ENCODE measurements at regions not wholly inside any gene's neighbourhood (a gene's known extent, or its start where the extent isn't known, plus 50 kb on each side); places are given as distances from the start of the nearest gene placed in this dataset.

- no peak for TF ChIP-seq IRF3 (IDR thresholded peaks at IDR 0.05)
Measured at GRCh38 chr1:220371324-220371723, 99.1 kb upstream of the RAB3GAP2 start (continued).

- ATAC-seq (no peak), FAIRE-seq (no peak), DNase-seq (ENCODE audit: low read depth, low spot score) (no peak)
- Histone ChIP-seq H3K4me2 (ENCODE audit: control insufficient read depth, insufficient read depth) (no peak overlapping the region), H3K36me3 (ENCODE audit: control insufficient read depth in 2 of 2, insufficient read depth in 2 of 2, low read length in 1 of 2) (no peaks in the 10 kb centered on the region), H4K20me1 (ENCODE audit: control insufficient read depth, insufficient read depth) (no peaks in the 10 kb centered on the region), H3K27me3 (replicated peaks in 1 of 2; ENCODE audit: control insufficient read depth in 2 of 2, insufficient read depth in 2 of 2, low read length in 1 of 2) (0 out of 4 replicates have a peak, but pooled peaks cover 0 to under 1% of the 10 kb centered on the region in 2 experiments), H3K79me2 (ENCODE audit: control insufficient read depth, insufficient read depth, low read length) (no peaks in the 10 kb centered on the region), H3K27ac (ENCODE audit: control insufficient read depth, insufficient read depth) (no peak overlapping the region), H2AFZ (ENCODE audit: control insufficient read depth, low read depth, low read length) (no peak overlapping the region), H3K4me1 (ENCODE audit: control insufficient read depth, insufficient read depth, low read length) (no peaks in the 10 kb centered on the region; the same call in 1 of the 2 replicates), H3K9ac (ENCODE audit: control insufficient read depth, insufficient read depth, low read length) (no peak overlapping the region), H3K4me3 (no peak overlapping the region), H3K9me3 (replicated peaks; ENCODE audit: control insufficient read depth, insufficient read depth, low read length) (no peaks in the 10 kb centered on the region)
- CTCF ChIA-PET = no interaction called here
- no TSS peak for BruUV-seq (replicated peaks)
- POLR2A ChIA-PET = interaction anchor here (0.5 kb wide), 1 partner anchor 46 kb away, joined by 6 read pairs; no protein-coding TSS in a partner anchor
- in situ Hi-C loops (cut with MboI) (no loop called here), intact Hi-C loops (cut with micrococcal nuclease; ENCODE audit: unreplicated experiment) (no loop called here)
- RAD21 ChIA-PET (ENCODE audit: unreplicated experiment) = no interaction called here
- 19% methylated on average over 5 of the region's 5 CpGs for WGBS (ENCODE audit: insufficient coverage, insufficient replicate concordance, low lambda C conversion rate, missing lambda C conversion rate)
- no peak for TF ChIP-seq ZNF622 (IDR thresholded peaks at IDR 0.05)
- no peak for TF ChIP-seq NBN (IDR thresholded peaks at IDR 0.05)
- TF ChIP-seq FOXK2 (IDR thresholded peaks at IDR 0.05) = no peak
- TF ChIP-seq, protein P1, sequence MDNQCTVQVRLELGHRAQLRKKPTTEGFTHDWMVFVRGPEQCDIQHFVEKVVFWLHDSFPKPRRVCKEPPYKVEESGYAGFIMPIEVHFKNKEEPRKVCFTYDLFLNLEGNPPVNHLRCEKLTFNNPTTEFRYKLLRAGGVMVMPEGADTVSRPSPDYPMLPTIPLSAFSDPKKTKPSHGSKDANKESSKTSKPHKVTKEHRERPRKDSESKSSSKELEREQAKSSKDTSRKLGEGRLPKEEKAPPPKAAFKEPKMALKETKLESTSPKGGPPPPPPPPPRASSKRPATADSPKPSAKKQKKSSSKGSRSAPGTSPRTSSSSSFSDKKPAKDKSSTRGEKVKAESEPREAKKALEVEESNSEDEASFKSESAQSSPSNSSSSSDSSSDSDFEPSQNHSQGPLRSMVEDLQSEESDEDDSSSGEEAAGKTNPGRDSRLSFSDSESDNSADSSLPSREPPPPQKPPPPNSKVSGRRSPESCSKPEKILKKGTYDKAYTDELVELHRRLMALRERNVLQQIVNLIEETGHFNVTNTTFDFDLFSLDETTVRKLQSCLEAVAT (IDR thresholded peaks at IDR 0.05) = no peak
- no peak for TF ChIP-seq ZNF207 (IDR thresholded peaks at IDR 0.05; ENCODE audit: borderline replicate concordance)
- TF ChIP-seq, protein P2, sequence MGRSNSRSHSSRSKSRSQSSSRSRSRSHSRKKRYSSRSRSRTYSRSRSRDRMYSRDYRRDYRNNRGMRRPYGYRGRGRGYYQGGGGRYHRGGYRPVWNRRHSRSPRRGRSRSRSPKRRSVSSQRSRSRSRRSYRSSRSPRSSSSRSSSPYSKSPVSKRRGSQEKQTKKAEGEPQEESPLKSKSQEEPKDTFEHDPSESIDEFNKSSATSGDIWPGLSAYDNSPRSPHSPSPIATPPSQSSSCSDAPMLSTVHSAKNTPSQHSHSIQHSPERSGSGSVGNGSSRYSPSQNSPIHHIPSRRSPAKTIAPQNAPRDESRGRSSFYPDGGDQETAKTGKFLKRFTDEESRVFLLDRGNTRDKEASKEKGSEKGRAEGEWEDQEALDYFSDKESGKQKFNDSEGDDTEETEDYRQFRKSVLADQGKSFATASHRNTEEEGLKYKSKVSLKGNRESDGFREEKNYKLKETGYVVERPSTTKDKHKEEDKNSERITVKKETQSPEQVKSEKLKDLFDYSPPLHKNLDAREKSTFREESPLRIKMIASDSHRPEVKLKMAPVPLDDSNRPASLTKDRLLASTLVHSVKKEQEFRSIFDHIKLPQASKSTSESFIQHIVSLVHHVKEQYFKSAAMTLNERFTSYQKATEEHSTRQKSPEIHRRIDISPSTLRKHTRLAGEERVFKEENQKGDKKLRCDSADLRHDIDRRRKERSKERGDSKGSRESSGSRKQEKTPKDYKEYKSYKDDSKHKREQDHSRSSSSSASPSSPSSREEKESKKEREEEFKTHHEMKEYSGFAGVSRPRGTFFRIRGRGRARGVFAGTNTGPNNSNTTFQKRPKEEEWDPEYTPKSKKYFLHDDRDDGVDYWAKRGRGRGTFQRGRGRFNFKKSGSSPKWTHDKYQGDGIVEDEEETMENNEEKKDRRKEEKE (IDR thresholded peaks at IDR 0.05) = no peak
- no peak for TF ChIP-seq CUX1 (IDR thresholded peaks at IDR 0.05; ENCODE audit: insufficient replicate concordance, low read depth, low read length)
- SMC1A ChIA-PET (ENCODE audit: uncharacterized antibody, unreplicated experiment) = interaction anchor here (0.6 kb wide), 1 partner anchor 149 kb away, joined by 3 read pairs; no protein-coding TSS in a partner anchor
Measured at GRCh38 chr1:220370041-220370700, 97.9 kb upstream of the RAB3GAP2 start.
